Hepatocyte (in vitro differentiated cells): ENCODE measurements at regions not wholly inside any gene's neighbourhood (a gene's known extent, or its start where the extent isn't known, plus 50 kb on each side); places are given as distances from the start of the nearest gene placed in this dataset.

ENCODE experiments used
- DNase-seq: peaks from one replicate; pipeline ENCODE4 v3.0.0-alpha.2; 2016; ENCODE audit warnings: low spot score
- H2AFZ ChIP-seq: fragments of 200-600 bp; sonication (generic); 2 replicates; pipeline ENCODE4 v1.6.0; 2016; ENCODE audit warnings: antibody characterized with exemption, mild to moderate bottlenecking
- H3K27ac ChIP-seq: fragments of 200-600 bp; sonication (generic); 2 replicates; pipeline ENCODE4 v1.5.1; 2016; ENCODE audit warnings: mild to moderate bottlenecking
- H3K27me3 ChIP-seq: fragments of 200-600 bp; sonication (generic); 2 replicates; pipeline ENCODE4 v1.6.1; 2016
- H3K36me3 ChIP-seq: fragments of 200-600 bp; sonication (generic); replicated peaks from 2 replicates; pipeline ENCODE4 v1.5.1; 2016; ENCODE audit warnings: low read depth; ENCODE audit not compliant: insufficient read depth
- H3K4me1 ChIP-seq: fragments of 200-600 bp; sonication (generic); 2 replicates; pipeline ENCODE4 v1.5.1; 2016; ENCODE audit warnings: mild to moderate bottlenecking, moderate library complexity; ENCODE audit not compliant: insufficient read depth
- H3K4me2 ChIP-seq: fragments of 200-600 bp; sonication (generic); 2 replicates; pipeline ENCODE4 v1.6.0; 2016
- H3K4me3 ChIP-seq: fragments of 200-600 bp; sonication (generic); 2 replicates; pipeline ENCODE4 v1.5.1; 2016; ENCODE audit warnings: mild to moderate bottlenecking
- H3K79me2 ChIP-seq: fragments of 200-600 bp; sonication (generic); 2 replicates; pipeline ENCODE4 v1.6.0; 2017; ENCODE audit warnings: mild to moderate bottlenecking
- H3K9me2 ChIP-seq: fragments of 200-600 bp; sonication (generic); replicated peaks from 2 replicates; pipeline ENCODE4 v1.6.0; 2017; ENCODE audit warnings: mild to moderate bottlenecking; ENCODE audit not compliant: insufficient read depth
- H3K9me3 ChIP-seq: fragments of 200-600 bp; sonication (generic); 2 replicates; pipeline ENCODE4 v1.5.1; 2016; ENCODE audit warnings: low read depth, mild to moderate bottlenecking
- H4K20me1 ChIP-seq: fragments of 200-600 bp; sonication (generic); 2 replicates; pipeline ENCODE4 v1.6.0; 2016; ENCODE audit warnings: mild to moderate bottlenecking; ENCODE audit not compliant: insufficient read depth, poor library complexity, severe bottlenecking
- EZH2 ChIP-seq: fragments of 200-600 bp; sonication (generic); IDR thresholded peaks from 2 replicates; pipeline ENCODE4 v1.6.1; 2016; ENCODE audit warnings: antibody characterized with exemption, mild to moderate bottlenecking, borderline replicate concordance
- EZH2phosphoT487 ChIP-seq: fragments of 200-600 bp; sonication (generic); IDR thresholded peaks from one replicate; pipeline ENCODE4 v1.6.1; 2018; ENCODE audit warnings: antibody characterized with exemption, mild to moderate bottlenecking, low read depth, moderate library complexity; ENCODE audit not compliant: unreplicated experiment, severe bottlenecking
- WGBS: methylation state at CpG from one replicate; pipeline ENCODE4 v1.1.6; 2016; ENCODE audit warnings: low lambda C conversion rate; ENCODE audit errors: missing lambda C conversion rate; 5-methylcytosine and 5-hydroxymethylcytosine counted together
- TF ChIP-seq, protein P1 (sequence below): fragments of 200-600 bp; sonication (generic); IDR thresholded peaks from 2 replicates; pipeline ENCODE4 v1.5.1; 2016; ENCODE audit warnings: antibody characterized with exemption, mild to moderate bottlenecking; ENCODE audit not compliant: poor library complexity

DNA sequence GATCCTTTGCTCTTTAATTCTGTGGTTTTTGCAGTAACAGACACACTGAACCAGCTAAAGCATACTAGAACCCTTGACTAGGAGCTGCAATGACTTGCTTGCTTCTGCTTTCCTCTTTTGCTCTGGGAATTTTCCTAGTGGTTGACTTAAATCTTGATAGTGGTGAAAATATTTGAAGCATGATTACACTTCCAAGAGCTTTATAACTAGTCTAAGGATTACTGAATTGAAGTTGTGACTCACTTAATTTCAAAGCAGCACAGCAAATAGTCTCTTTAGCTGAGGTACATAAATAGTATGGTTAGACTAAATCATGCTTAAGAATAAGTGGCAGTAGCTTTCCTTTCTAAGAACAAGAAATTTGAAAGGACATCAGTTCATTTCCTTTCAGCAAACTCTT, 513.5 kb upstream of the GBE1 start:
- Histone ChIP-seq H3K27ac (no peak overlapping the region), H3K4me2 (no peak overlapping the region), H3K4me3 (no peak overlapping the region), H3K4me1 (no peaks in the 10 kb centered on the region), H3K9me2 (no peaks in the 10 kb centered on the region), H3K36me3 (no peaks in the 10 kb centered on the region), H3K27me3 (no peaks in the 10 kb centered on the region), H3K9me3 (no peaks in the 10 kb centered on the region), H2AFZ (no peak overlapping the region), H3K79me2 (no peaks in the 10 kb centered on the region), H4K20me1 (no peaks in the 10 kb centered on the region)
- TF ChIP-seq EZH2 (no peak), EZH2phosphoT487 (no peak)
- TF ChIP-seq, protein P1, sequence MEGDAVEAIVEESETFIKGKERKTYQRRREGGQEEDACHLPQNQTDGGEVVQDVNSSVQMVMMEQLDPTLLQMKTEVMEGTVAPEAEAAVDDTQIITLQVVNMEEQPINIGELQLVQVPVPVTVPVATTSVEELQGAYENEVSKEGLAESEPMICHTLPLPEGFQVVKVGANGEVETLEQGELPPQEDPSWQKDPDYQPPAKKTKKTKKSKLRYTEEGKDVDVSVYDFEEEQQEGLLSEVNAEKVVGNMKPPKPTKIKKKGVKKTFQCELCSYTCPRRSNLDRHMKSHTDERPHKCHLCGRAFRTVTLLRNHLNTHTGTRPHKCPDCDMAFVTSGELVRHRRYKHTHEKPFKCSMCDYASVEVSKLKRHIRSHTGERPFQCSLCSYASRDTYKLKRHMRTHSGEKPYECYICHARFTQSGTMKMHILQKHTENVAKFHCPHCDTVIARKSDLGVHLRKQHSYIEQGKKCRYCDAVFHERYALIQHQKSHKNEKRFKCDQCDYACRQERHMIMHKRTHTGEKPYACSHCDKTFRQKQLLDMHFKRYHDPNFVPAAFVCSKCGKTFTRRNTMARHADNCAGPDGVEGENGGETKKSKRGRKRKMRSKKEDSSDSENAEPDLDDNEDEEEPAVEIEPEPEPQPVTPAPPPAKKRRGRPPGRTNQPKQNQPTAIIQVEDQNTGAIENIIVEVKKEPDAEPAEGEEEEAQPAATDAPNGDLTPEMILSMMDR: no peak
- no peak for DNase-seq

DNA sequence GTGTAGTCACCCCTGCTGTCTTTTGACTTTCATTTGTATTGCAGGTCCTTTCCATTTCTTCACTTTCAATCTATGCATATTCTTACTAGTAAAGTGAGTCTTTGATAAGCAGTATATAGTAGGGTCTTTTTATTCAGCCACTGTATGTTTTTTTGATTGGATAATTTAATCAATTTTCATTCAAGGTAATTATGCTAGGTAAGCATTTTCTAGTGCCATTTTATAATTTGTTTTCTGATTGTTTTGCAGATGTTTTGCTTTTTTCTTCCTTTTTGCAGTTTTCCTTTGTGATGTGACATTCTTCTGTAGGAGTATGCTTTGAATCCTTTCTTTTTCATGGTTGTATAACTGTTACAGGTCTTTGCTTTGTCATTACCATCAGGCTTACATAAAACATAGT, 504.3 kb upstream of the GBE1 start:
- Histone ChIP-seq H3K27me3 (no peaks in the 10 kb centered on the region), H3K27ac (no peak overlapping the region), H3K4me3 (no peak overlapping the region), H4K20me1 (no peaks in the 10 kb centered on the region), H3K79me2 (no peaks in the 10 kb centered on the region), H3K36me3 (no peaks in the 10 kb centered on the region), H3K4me1 (no peaks in the 10 kb centered on the region), H3K9me3 (no peaks in the 10 kb centered on the region), H2AFZ (no peak overlapping the region), H3K9me2 (no peaks in the 10 kb centered on the region), H3K4me2 (no peak overlapping the region)
- DNase-seq: no peak
- no peak for TF ChIP-seq EZH2phosphoT487
- TF ChIP-seq EZH2: no peak
- TF ChIP-seq, protein P1: no peak

DNA sequence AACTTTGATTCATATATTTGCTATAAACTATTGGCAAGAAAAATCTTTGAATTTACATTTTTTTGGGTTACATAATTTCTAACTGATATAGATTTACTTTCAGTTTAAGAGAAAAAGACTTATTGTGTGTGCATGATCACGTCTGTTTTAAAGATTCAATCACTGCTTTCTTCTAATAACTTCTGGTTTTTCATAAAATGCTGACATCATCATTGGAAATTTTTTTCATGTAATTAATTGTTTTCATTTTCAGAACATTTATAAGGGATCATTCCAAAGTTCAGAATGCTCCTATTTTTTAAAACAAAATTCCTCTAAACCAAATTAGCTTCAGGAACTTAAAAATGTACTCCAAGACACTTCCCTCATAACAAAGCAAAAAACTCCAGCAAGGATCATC, 500.7 kb upstream of the GBE1 start:
- no peaks in the 10 kb centered on the region for H3K79me2 ChIP-seq
- no peak for DNase-seq
- H3K27me3 ChIP-seq: no peaks in the 10 kb centered on the region
- no peak overlapping the region for H2AFZ ChIP-seq
- H3K4me3 ChIP-seq: no peak overlapping the region
- no peaks in the 10 kb centered on the region for H3K9me3 ChIP-seq
- H4K20me1 ChIP-seq: no peaks in the 10 kb centered on the region
- no peaks in the 10 kb centered on the region for H3K4me1 ChIP-seq
- H3K4me2 ChIP-seq: no peak overlapping the region
- 92% methylated on average over 1 of the region's 1 CpG for WGBS
- H3K36me3 ChIP-seq: no peaks in the 10 kb centered on the region
- H3K27ac ChIP-seq: no peak overlapping the region
- H3K9me2 ChIP-seq: no peaks in the 10 kb centered on the region
- TF ChIP-seq, protein P1: no peak
- TF ChIP-seq EZH2 (no peak), EZH2phosphoT487 (no peak)

DNA sequence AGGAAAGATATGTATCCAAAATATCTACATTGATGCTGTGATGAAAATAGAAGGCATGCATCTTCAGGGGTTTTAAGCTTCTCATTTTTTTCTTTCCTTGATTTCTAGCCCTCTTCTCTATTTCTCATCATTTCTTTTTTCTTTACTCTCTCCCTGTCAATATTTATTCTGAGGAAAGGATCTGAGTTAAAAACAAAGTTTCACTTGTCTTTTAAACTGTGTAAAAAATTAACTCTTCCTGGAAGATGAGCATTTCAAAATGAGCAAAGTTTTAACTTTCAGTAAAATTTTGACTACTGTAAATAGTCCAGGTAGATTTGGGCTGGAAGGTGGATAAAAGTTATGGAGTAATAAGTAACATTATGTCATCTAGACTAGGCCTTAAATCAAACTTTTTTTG, 500.2 kb upstream of the GBE1 start:
- no peaks in the 10 kb centered on the region for H3K79me2 ChIP-seq
- H3K4me3 ChIP-seq: no peak overlapping the region
- H3K4me2 ChIP-seq: no peak overlapping the region
- TF ChIP-seq EZH2phosphoT487: no peak
- TF ChIP-seq, protein P1: no peak
- no peak for TF ChIP-seq EZH2
- H3K9me2 ChIP-seq: no peaks in the 10 kb centered on the region
- no peaks in the 10 kb centered on the region for H3K9me3 ChIP-seq
- no peak overlapping the region for H2AFZ ChIP-seq
- DNase-seq: no peak
- H3K27ac ChIP-seq: no peak overlapping the region
- no peaks in the 10 kb centered on the region for H4K20me1 ChIP-seq
- no peaks in the 10 kb centered on the region for H3K27me3 ChIP-seq
- H3K4me1 ChIP-seq: no peaks in the 10 kb centered on the region
- no peaks in the 10 kb centered on the region for H3K36me3 ChIP-seq
